K562 (cell line): ENCODE measurements at regions not wholly inside any gene's neighbourhood (a gene's known extent, or its start where the extent isn't known, plus 50 kb on each side); places are given as distances from the start of the nearest gene placed in this dataset.

ENCODE experiments used
- HMGXB4 ChIP-seq: sonication (generic); formaldehyde crosslinking; IDR thresholded peaks from 2 replicates; pipeline ENCODE4 v1.8.1; 2023; ENCODE audit warnings: mild to moderate bottlenecking, missing genetic modification reagents
- HNRNPLL ChIP-seq: fragments of 200-400 bp; formaldehyde crosslinking; IDR thresholded peaks from 2 replicates; pipeline ENCODE4 v1.6.1; 2017; ENCODE audit warnings: low read length, low read depth, mild to moderate bottlenecking; ENCODE audit not compliant: poor library complexity, severe bottlenecking
- NR1H2 ChIP-seq: sonication (generic); formaldehyde crosslinking; IDR thresholded peaks from 2 replicates; pipeline ENCODE4 v1.4.0; 2020; ENCODE audit warnings: mild to moderate bottlenecking, missing genetic modification reagents
- NR2C2 ChIP-seq, 2 experiments: fragments of 200-800 bp in 1 of 2; sonication (Bioruptor generic) in 1 of 2; sonication (generic) in 1 of 2; formaldehyde crosslinking in 1 of 2; IDR thresholded peaks; 2 replicates each; pipeline versions ENCODE4 v1.6.1 to v1.8.0; 2016 to 2022; ENCODE audit warnings: mild to moderate bottlenecking in 1 of 2, missing compliant biosample characterization in 1 of 2, missing genetic modification characterization in 1 of 2, missing genetic modification reagents in 1 of 2
- PRDM10 ChIP-seq: fragments of 450-650 bp; IDR thresholded peaks from 2 replicates; pipeline ENCODE4 v1.6.1; 2018; ENCODE audit not compliant: partially characterized antibody
- RBM39 ChIP-seq: fragments of 200-400 bp; formaldehyde crosslinking; optimal IDR thresholded peaks from 2 replicates; pipeline ENCODE3; 2018; ENCODE audit warnings: low read depth, low read length
- SMARCB1 ChIP-seq: IDR thresholded peaks from 2 replicates; pipeline ENCODE4 v1.6.1; 2011; ENCODE audit warnings: improper control_type of control experiment, low read depth; ENCODE audit not compliant: insufficient read length
- ZNF175 ChIP-seq: fragments of 200-800 bp; sonication (Bioruptor generic); IDR thresholded peaks from 2 replicates; pipeline ENCODE4 v1.6.1; 2016; ENCODE audit warnings: low read depth, mild to moderate bottlenecking, missing genetic modification characterization, missing compliant biosample characterization
- ZNF583 ChIP-seq: fragments of 250-450 bp; sonication (Bioruptor Pico); IDR thresholded peaks from 2 replicates; pipeline ENCODE4 v1.4.0; 2020
- ZNF830 ChIP-seq: fragments of 250-450 bp; sonication (Bioruptor Pico); IDR thresholded peaks from 2 replicates; pipeline ENCODE4 v1.5.0; 2021; ENCODE audit warnings: mild to moderate bottlenecking
- TF ChIP-seq, protein P1 (sequence below): sonication (generic); formaldehyde crosslinking; IDR thresholded peaks from 2 replicates; pipeline ENCODE4 v1.8.0; 2022; ENCODE audit warnings: missing genetic modification reagents, mild to moderate bottlenecking, borderline replicate concordance
- TF ChIP-seq, protein P2 (sequence below): fragments of 450-650 bp; formaldehyde crosslinking; IDR thresholded peaks from 2 replicates; pipeline ENCODE4 v1.4.0; 2022; ENCODE audit warnings: missing genetic modification characterization
- TF ChIP-seq, protein P3 (sequence below), 2 experiments: fragments of 450-650 bp; IDR thresholded peaks; 2 replicates each; pipeline ENCODE4 v1.6.1; 2018; ENCODE audit warnings: mild to moderate bottlenecking in 2 of 2, low read depth in 1 of 2; ENCODE audit not compliant: partially characterized antibody in 2 of 2

- TF ChIP-seq, protein P1, sequence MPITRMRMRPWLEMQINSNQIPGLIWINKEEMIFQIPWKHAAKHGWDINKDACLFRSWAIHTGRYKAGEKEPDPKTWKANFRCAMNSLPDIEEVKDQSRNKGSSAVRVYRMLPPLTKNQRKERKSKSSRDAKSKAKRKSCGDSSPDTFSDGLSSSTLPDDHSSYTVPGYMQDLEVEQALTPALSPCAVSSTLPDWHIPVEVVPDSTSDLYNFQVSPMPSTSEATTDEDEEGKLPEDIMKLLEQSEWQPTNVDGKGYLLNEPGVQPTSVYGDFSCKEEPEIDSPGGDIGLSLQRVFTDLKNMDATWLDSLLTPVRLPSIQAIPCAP (CRISPR knock-in tag): no peak
- TF ChIP-seq ZNF830 (CRISPR knock-in tag): no peak
- no peak for TF ChIP-seq ZNF583 (CRISPR knock-in tag)
- TF ChIP-seq SMARCB1: no peak
- TF ChIP-seq HNRNPLL: no peak
- TF ChIP-seq HMGXB4 (CRISPR knock-in tag): no peak
- no peak for TF ChIP-seq NR2C2 (CRISPR knock-in tag; IDR thresholded peaks at IDR 0.05)
- TF ChIP-seq NR2C2 (tag; IDR thresholded peaks at IDR 0.05): peak; percentile 8; the same call in 1 of the 2 replicates
- TF ChIP-seq, protein P2, sequence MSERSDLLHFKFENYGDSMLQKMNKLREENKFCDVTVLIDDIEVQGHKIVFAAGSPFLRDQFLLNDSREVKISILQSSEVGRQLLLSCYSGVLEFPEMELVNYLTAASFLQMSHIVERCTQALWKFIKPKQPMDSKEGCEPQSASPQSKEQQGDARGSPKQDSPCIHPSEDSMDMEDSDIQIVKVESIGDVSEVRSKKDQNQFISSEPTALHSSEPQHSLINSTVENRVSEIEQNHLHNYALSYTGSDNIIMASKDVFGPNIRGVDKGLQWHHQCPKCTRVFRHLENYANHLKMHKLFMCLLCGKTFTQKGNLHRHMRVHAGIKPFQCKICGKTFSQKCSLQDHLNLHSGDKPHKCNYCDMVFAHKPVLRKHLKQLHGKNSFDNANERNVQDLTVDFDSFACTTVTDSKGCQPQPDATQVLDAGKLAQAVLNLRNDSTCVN (CRISPR knock-in tag): 0 out of 2 replicates have a peak, but pooled peaks have one; percentile 32
- TF ChIP-seq PRDM10: peak; percentile 46
- no peak for TF ChIP-seq ZNF175
- TF ChIP-seq, protein P3, sequence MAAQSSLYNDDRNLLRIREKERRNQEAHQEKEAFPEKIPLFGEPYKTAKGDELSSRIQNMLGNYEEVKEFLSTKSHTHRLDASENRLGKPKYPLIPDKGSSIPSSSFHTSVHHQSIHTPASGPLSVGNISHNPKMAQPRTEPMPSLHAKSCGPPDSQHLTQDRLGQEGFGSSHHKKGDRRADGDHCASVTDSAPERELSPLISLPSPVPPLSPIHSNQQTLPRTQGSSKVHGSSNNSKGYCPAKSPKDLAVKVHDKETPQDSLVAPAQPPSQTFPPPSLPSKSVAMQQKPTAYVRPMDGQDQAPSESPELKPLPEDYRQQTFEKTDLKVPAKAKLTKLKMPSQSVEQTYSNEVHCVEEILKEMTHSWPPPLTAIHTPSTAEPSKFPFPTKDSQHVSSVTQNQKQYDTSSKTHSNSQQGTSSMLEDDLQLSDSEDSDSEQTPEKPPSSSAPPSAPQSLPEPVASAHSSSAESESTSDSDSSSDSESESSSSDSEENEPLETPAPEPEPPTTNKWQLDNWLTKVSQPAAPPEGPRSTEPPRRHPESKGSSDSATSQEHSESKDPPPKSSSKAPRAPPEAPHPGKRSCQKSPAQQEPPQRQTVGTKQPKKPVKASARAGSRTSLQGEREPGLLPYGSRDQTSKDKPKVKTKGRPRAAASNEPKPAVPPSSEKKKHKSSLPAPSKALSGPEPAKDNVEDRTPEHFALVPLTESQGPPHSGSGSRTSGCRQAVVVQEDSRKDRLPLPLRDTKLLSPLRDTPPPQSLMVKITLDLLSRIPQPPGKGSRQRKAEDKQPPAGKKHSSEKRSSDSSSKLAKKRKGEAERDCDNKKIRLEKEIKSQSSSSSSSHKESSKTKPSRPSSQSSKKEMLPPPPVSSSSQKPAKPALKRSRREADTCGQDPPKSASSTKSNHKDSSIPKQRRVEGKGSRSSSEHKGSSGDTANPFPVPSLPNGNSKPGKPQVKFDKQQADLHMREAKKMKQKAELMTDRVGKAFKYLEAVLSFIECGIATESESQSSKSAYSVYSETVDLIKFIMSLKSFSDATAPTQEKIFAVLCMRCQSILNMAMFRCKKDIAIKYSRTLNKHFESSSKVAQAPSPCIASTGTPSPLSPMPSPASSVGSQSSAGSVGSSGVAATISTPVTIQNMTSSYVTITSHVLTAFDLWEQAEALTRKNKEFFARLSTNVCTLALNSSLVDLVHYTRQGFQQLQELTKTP (IDR thresholded peaks at IDR 0.05; ENCODE audit: low read depth in 1 of 2, partially characterized antibody in 2 of 2): peak in 1 of 2 experiments; percentile 31
- no peak for TF ChIP-seq NR1H2
- peak; percentile 28 for TF ChIP-seq RBM39
These were observed 295.9 kb upstream of the NFE2L3 start (continued) for GRCh38 chr7:25855854-25856782.
